GM23248 (cell line): ENCODE measurements at regions not wholly inside any gene's neighbourhood (a gene's known extent, or its start where the extent isn't known, plus 50 kb on each side); places are given as distances from the start of the nearest gene placed in this dataset.

Experiments used
- DNase-seq: peaks from one replicate; pipeline ENCODE4 v3.0.0-alpha.2; 2015
- H2AFZ ChIP-seq: fragments of 200-600 bp; sonication (generic); 2 replicates; pipeline ENCODE4 v1.6.1; 2016; ENCODE audit warnings: antibody characterized with exemption
- H3F3A ChIP-seq: fragments of 200-600 bp; sonication (generic); 2 replicates; pipeline ENCODE4 v1.6.1; 2016; ENCODE audit warnings: mild to moderate bottlenecking, antibody characterized with exemption, mixed run types; ENCODE audit not compliant: insufficient read depth
- H3K27ac ChIP-seq: fragments of 200-600 bp; sonication (generic); 2 replicates; pipeline ENCODE4 v1.5.1; 2016; ENCODE audit warnings: mild to moderate bottlenecking
- H3K27me3 ChIP-seq: fragments of 200-600 bp; sonication (generic); replicated peaks from 2 replicates; pipeline ENCODE4 v1.6.1; 2016; ENCODE audit warnings: mild to moderate bottlenecking; ENCODE audit not compliant: insufficient read depth
- H3K36me3 ChIP-seq: fragments of 200-600 bp; sonication (generic); 2 replicates; pipeline ENCODE4 v1.6.1; 2016; ENCODE audit warnings: low read depth, mild to moderate bottlenecking
- H3K4me1 ChIP-seq: fragments of 200-600 bp; sonication (generic); 2 replicates; pipeline ENCODE4 v1.6.1; 2016; ENCODE audit warnings: mild to moderate bottlenecking; ENCODE audit not compliant: insufficient read depth
- H3K4me2 ChIP-seq: fragments of 200-600 bp; sonication (generic); one replicate; pipeline ENCODE4 v1.6.1; 2016; ENCODE audit warnings: mild to moderate bottlenecking; ENCODE audit not compliant: unreplicated experiment
- H3K4me3 ChIP-seq: fragments of 200-600 bp; sonication (generic); 2 replicates; pipeline ENCODE4 v1.5.1; 2016; ENCODE audit warnings: mild to moderate bottlenecking
- H3K79me2 ChIP-seq: fragments of 200-600 bp; sonication (generic); 2 replicates; pipeline ENCODE4 v1.6.1; 2016; ENCODE audit warnings: mild to moderate bottlenecking; ENCODE audit not compliant: insufficient read depth
- H3K9ac ChIP-seq: fragments of 200-600 bp; sonication (generic); 2 replicates; pipeline ENCODE4 v1.6.1; 2016; ENCODE audit warnings: mild to moderate bottlenecking
- H3K9me2 ChIP-seq: fragments of 200-600 bp; sonication (generic); 2 replicates; pipeline ENCODE4 v1.6.1; 2016; ENCODE audit warnings: mixed run types, mild to moderate bottlenecking, moderate library complexity; ENCODE audit not compliant: insufficient read depth
- H3K9me3 ChIP-seq: fragments of 200-600 bp; sonication (generic); one replicate; pipeline ENCODE4 v1.6.1; 2017; ENCODE audit warnings: low read depth
- H4K20me1 ChIP-seq: fragments of 200-600 bp; sonication (generic); 2 replicates; pipeline ENCODE4 v1.6.0; 2016; ENCODE audit not compliant: insufficient read depth
- EZH2 ChIP-seq: fragments of 200-600 bp; sonication (generic); IDR thresholded peaks from 2 replicates; pipeline ENCODE4 v1.6.1; 2018; ENCODE audit warnings: antibody characterized with exemption, mild to moderate bottlenecking; ENCODE audit not compliant: insufficient read depth, poor library complexity, severe bottlenecking
- EZH2phosphoT487 ChIP-seq: fragments of 200-600 bp; sonication (generic); IDR thresholded peaks from 2 replicates; pipeline ENCODE4 v1.6.1; 2018; ENCODE audit warnings: antibody characterized with exemption, moderate library complexity, mild to moderate bottlenecking, low read depth; ENCODE audit not compliant: insufficient read depth
- WGBS, 2 experiments: methylation state at CpG; one replicate each; pipeline ENCODE4 v1.1.6; 2015 to 2017; ENCODE audit warnings: low lambda C conversion rate in 2 of 2, low coverage in 1 of 2; ENCODE audit errors: missing lambda C conversion rate in 2 of 2; 5-methylcytosine and 5-hydroxymethylcytosine counted together
- in situ Hi-C: fragments of 300-500 bp; cut with MboI; formaldehyde crosslinking; loops from 2 replicates; pipeline ENCODE4 v1.15.0; 2020

DNA sequence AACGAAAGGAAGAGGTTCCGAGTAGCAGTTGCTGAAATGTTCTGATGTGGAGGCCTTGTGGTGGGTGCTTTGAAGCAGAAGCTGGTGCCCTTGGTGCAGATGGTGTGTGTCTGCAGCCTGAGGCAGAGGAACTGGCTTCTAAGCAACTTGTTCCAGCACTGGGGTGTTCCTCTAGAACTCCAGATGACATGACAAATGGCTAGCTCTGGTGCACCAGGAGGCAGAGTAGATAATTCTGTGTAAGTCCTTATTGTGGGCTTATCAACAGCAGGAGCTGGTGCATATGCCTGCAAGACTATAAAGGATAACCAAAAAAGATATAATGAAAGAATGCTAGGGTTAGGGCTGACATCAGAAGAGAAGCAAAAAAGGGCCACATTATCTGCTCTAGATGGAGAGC is 76.5 kb downstream of the ARL5B start:
- TF ChIP-seq EZH2 (no peak), EZH2phosphoT487 (no peak)
- DNase-seq, result no peak
- H3K9me3 ChIP-seq, result no peaks in the 10 kb centered on the region

GRCh38 chr10:18737236-18737635 is 78.0 kb downstream of the ARL5B start:
- in situ Hi-C loops, result no loop called here
- Histone ChIP-seq H2AFZ (no peak overlapping the region), H3K4me1 (peaks cover 31% of the 10 kb centered on the region), H3K4me3 (peak overlapping the region; percentile 58), H4K20me1 (no peaks in the 10 kb centered on the region), H3K9ac (peak overlapping the region; percentile 85), H3K9me3 (no peaks in the 10 kb centered on the region), H3K4me2 (peak overlapping the region; percentile 85), H3K27ac (peak overlapping the region; percentile 100), H3K36me3 (no peaks in the 10 kb centered on the region), H3F3A (peaks cover 34% of the 10 kb centered on the region), H3K9me2 (no peaks in the 10 kb centered on the region), H3K27me3 (no peaks in the 10 kb centered on the region), H3K79me2 (no peaks in the 10 kb centered on the region)
- WGBS, 2 experiments, result 0% methylated on average over 2 of the region's 2 CpGs
- no peak for TF ChIP-seq EZH2
- peak; percentile 91 for DNase-seq

More for the DNA sequence above, 76.5 kb downstream of the ARL5B start:
- Histone ChIP-seq H3K9me2 (no peaks in the 10 kb centered on the region), H3K9ac (no peak overlapping the region), H3K4me2 (no peak overlapping the region), H3K4me1 (peaks cover 31% of the 10 kb centered on the region), H2AFZ (no peak overlapping the region), H3K27ac (no peak overlapping the region), H3K79me2 (no peaks in the 10 kb centered on the region), H4K20me1 (no peaks in the 10 kb centered on the region), H3K36me3 (no peaks in the 10 kb centered on the region), H3K4me3 (no peak overlapping the region), H3K27me3 (no peaks in the 10 kb centered on the region), H3F3A (peaks cover 34% of the 10 kb centered on the region)
- WGBS, 2 experiments, result 92 to 93% methylated on average over 2 of the region's 2 CpGs
- in situ Hi-C loops, result no loop called here

GRCh38 chr10:18737841-18738240 is 78.6 kb downstream of the ARL5B start:
- no peaks in the 10 kb centered on the region for H3K27me3 ChIP-seq
- H3K4me2 ChIP-seq, result peak overlapping the region; percentile 85

GRCh38 chr10:18738835-18739234 is 79.6 kb downstream of the ARL5B start:
- H3F3A ChIP-seq, result peaks cover 34% of the 10 kb centered on the region
- WGBS, 2 experiments, result 0% methylated on average over 3 of the region's 3 CpGs
- H3K36me3 ChIP-seq, result no peaks in the 10 kb centered on the region
- peak overlapping the region; percentile 76 for H3K9ac ChIP-seq
- peak overlapping the region; percentile 51 for H3K4me3 ChIP-seq
- no peaks in the 10 kb centered on the region for H3K79me2 ChIP-seq
- H2AFZ ChIP-seq, result no peak overlapping the region
- TF ChIP-seq EZH2 (no peak), EZH2phosphoT487 (peak; percentile 85; the same call in 1 of the 2 replicates)
- in situ Hi-C loops, result no loop called here
- peak; percentile 92 for DNase-seq
- H3K4me1 ChIP-seq, result peaks cover 31% of the 10 kb centered on the region
- no peaks in the 10 kb centered on the region for H4K20me1 ChIP-seq
- H3K4me2 ChIP-seq, result peak overlapping the region; percentile 73
- peak overlapping the region; percentile 100 for H3K27ac ChIP-seq
- no peaks in the 10 kb centered on the region for H3K9me3 ChIP-seq
- H3K9me2 ChIP-seq, result no peaks in the 10 kb centered on the region
- no peaks in the 10 kb centered on the region for H3K27me3 ChIP-seq

More at GRCh38 chr10:18737841-18738240, 78.6 kb downstream of the ARL5B start:
- peak; percentile 97 for DNase-seq
- Histone ChIP-seq H3K9me3 (no peaks in the 10 kb centered on the region), H2AFZ (no peak overlapping the region), H4K20me1 (no peaks in the 10 kb centered on the region), H3K27ac (peak overlapping the region; percentile 100), H3K36me3 (no peaks in the 10 kb centered on the region), H3K79me2 (no peaks in the 10 kb centered on the region), H3K9ac (peak overlapping the region; percentile 85), H3K4me1 (peaks cover 31% of the 10 kb centered on the region), H3F3A (peaks cover 34% of the 10 kb centered on the region), H3K9me2 (no peaks in the 10 kb centered on the region), H3K4me3 (peak overlapping the region; percentile 58)
- WGBS, 2 experiments, result 2% methylated on average over 8 of the region's 8 CpGs
- TF ChIP-seq EZH2phosphoT487, result no peak
- TF ChIP-seq EZH2, result no peak
- in situ Hi-C loops, result no loop called here

- no peaks in the 10 kb centered on the region for H3K36me3 ChIP-seq
- H3K27me3 ChIP-seq, result no peaks in the 10 kb centered on the region
- TF ChIP-seq EZH2phosphoT487 (no peak), EZH2 (no peak)
Measured at GRCh38 chr10:18743926-18744325, 84.7 kb downstream of the ARL5B start.

More at GRCh38 chr10:18743926-18744325, 84.7 kb downstream of the ARL5B start:
- in situ Hi-C loops, result no loop called here
- no peaks in the 10 kb centered on the region for H3K79me2 ChIP-seq
- no peak overlapping the region for H2AFZ ChIP-seq
- H3K4me1 ChIP-seq, result peaks cover 11% of the 10 kb centered on the region
- H3K4me3 ChIP-seq, result no peak overlapping the region
- H3F3A ChIP-seq, result peaks cover 12% of the 10 kb centered on the region
- DNase-seq, result peak; percentile 8
- H3K27ac ChIP-seq, result no peak overlapping the region
- no peaks in the 10 kb centered on the region for H3K9me2 ChIP-seq
- no peak overlapping the region for H3K9ac ChIP-seq
- no peaks in the 10 kb centered on the region for H3K9me3 ChIP-seq
- no peaks in the 10 kb centered on the region for H4K20me1 ChIP-seq
- H3K4me2 ChIP-seq, result no peak overlapping the region
